A673 (cell line): ENCODE measurements at regions not wholly inside any gene's neighbourhood (a gene's known extent, or its start where the extent isn't known, plus 50 kb on each side); places are given as distances from the start of the nearest gene placed in this dataset.

ENCODE experiments used
- CTCF ChIP-seq: fragments of 300-800, 200-600 bp; sonication (generic); conservative IDR thresholded peaks from 2 replicates; pipeline ENCODE4 v1.5.1; 2017; ENCODE audit warnings: low read depth, mild to moderate bottlenecking, antibody characterized with exemption, low read length, moderate library complexity, mixed read lengths
- EZH2 ChIP-seq: fragments of 200-600 bp; sonication (generic); IDR thresholded peaks from 2 replicates; pipeline ENCODE4 v1.6.1; 2017; ENCODE audit warnings: borderline replicate concordance, low read depth, mild to moderate bottlenecking, mixed read lengths, antibody characterized with exemption, low read length; ENCODE audit not compliant: poor library complexity, severe bottlenecking

GRCh38 chr13:105502193-105502592 lies 1033.3 kb downstream of the EFNB2 start:
- no peak for TF ChIP-seq CTCF
- TF ChIP-seq EZH2, result no peak
